WI38 (cell line): ENCODE measurements at regions not wholly inside any gene's neighbourhood (a gene's known extent, or its start where the extent isn't known, plus 50 kb on each side); places are given as distances from the start of the nearest gene placed in this dataset.

Experiments
- H3K4me3 ChIP-seq: 2 replicates; pipeline ENCODE4 v1.5.1; 2011; ENCODE audit warnings: low read depth, mild to moderate bottlenecking, control low read depth, low read length
- CTCF ChIP-seq: IDR thresholded peaks from 2 replicates; pipeline ENCODE4 v1.5.1; 2012; ENCODE audit warnings: low read depth, mild to moderate bottlenecking, control low read depth, low read length

- no peak for TF ChIP-seq CTCF
Measured at GRCh38 chr1:244165021-244165420, 113.9 kb downstream of the ZBTB18 start.

GRCh38 chr1:244165701-244166100 lies 114.6 kb downstream of the ZBTB18 start:
- H3K4me3 ChIP-seq = no peak overlapping the region
- TF ChIP-seq CTCF = no peak

More at GRCh38 chr1:244165021-244165420, 113.9 kb downstream of the ZBTB18 start:
- no peak overlapping the region for H3K4me3 ChIP-seq

GRCh38 chr1:244171241-244171985 lies 120.3 kb downstream of the ZBTB18 start:
- no peak for TF ChIP-seq CTCF

GRCh38 chr1:244173240-244173639 lies 122.2 kb downstream of the ZBTB18 start:
- TF ChIP-seq CTCF = no peak
- H3K4me3 ChIP-seq = no peak overlapping the region

More at GRCh38 chr1:244171241-244171985, 120.3 kb downstream of the ZBTB18 start:
- no peak overlapping the region for H3K4me3 ChIP-seq

- H3K4me3 ChIP-seq = no peak overlapping the region
Measured at GRCh38 chr1:244173769-244174168, 122.7 kb downstream of the ZBTB18 start.

GRCh38 chr1:244174922-244175521 lies 123.9 kb downstream of the ZBTB18 start:
- no peak overlapping the region for H3K4me3 ChIP-seq

More at GRCh38 chr1:244173769-244174168, 122.7 kb downstream of the ZBTB18 start:
- TF ChIP-seq CTCF = no peak

More at GRCh38 chr1:244174922-244175521, 123.9 kb downstream of the ZBTB18 start:
- no peak for TF ChIP-seq CTCF
